Stimulated activated CD4-positive, alpha-beta T cell treated with anti-CD3 and anti-CD28 coated beads, TNF-alpha, amount 100 ng/mL, for 48 hours (primary cell): ENCODE measurements at regions not wholly inside any gene's neighbourhood (a gene's known extent, or its start where the extent isn't known, plus 50 kb on each side); places are given as distances from the start of the nearest gene placed in this dataset.
A peak's percentile ranks its signal among the peaks of the same experiment; 100 is the strongest.

Experiments used
- DNase-seq, 3 donors: peaks; one replicate each; pipeline ENCODE4 v3.0.0-alpha.2; 2020; ENCODE audit warnings: low read depth in 3 of 3

GRCh38 chr3:7913283-7913682, 588.3 kb upstream of the LMCD1 start:
- DNase-seq: no peak

DNA sequence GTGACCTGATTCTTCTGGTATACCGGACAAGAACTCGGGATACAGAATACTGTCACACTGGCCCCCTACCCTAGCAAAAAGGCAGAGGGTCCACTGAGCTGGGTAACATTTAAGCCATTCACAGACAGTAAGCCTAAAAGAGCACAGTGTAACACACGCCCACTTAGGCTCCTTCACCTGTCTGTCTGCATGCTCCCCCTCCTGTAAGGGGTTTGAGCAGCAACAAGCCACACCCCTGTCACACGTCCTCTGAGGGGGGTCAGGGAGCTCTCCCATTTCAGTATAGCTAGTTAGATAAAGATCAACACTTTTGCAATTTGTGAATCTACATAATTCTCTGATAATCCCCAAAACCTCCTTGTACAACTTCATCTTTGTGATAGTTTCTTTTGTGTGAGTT, 586.3 kb upstream of the LMCD1 start:
- no peak for DNase-seq

- peak; percentile 2 to 26 (median 12) for DNase-seq
Measured at GRCh38 chr3:7917443-7918151, 584.0 kb upstream of the LMCD1 start.

- DNase-seq: no peak
Measured at GRCh38 chr3:7920211-7920610, 581.4 kb upstream of the LMCD1 start.

- no peak for DNase-seq
Measured at GRCh38 chr3:7924228-7924627, 577.4 kb upstream of the LMCD1 start.

DNA sequence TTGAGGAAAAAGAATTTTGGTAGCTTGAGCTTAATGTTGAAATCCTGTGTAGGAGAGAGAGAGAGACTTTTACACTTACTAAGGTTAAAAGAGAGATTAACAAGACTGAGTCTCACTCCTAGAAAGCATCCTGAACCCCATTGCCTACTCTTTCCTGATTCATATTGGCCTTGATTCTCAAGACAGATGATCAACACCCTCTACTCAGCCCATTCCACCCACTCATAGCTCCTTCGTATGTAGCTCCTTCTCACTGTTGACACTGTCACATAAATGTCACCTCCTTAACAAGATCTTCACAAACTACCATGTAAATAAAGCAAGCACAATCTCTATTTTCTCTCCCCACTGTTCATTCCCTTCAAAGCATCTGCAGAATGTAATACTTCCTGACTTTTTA, 574.6 kb upstream of the LMCD1 start:
- no peak for DNase-seq

GRCh38 chr3:7927864-7928263, 573.8 kb upstream of the LMCD1 start:
- DNase-seq: no peak

GRCh38 chr3:7929319-7929889, 572.2 kb upstream of the LMCD1 start:
- DNase-seq: no peak

DNA sequence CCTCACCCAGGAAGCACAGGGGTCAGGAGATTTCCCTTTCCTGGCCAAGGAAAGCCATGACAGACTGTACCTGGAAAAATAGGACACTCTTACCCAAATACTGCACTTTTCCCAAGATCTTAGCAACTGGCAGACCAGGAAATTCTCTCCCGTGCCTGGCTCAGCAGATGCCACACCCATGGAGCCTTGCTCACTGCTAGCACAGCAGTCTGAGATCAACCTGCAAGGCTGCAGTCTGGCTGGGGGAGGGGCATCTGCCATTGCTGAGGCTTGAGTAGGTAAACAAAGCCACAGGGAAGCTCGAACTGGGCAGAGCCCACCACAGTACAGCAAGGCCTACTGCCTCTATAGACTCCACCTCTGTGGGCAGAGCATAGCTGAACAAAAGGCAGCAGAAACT, 567.3 kb upstream of the LMCD1 start:
- no peak for DNase-seq

DNA sequence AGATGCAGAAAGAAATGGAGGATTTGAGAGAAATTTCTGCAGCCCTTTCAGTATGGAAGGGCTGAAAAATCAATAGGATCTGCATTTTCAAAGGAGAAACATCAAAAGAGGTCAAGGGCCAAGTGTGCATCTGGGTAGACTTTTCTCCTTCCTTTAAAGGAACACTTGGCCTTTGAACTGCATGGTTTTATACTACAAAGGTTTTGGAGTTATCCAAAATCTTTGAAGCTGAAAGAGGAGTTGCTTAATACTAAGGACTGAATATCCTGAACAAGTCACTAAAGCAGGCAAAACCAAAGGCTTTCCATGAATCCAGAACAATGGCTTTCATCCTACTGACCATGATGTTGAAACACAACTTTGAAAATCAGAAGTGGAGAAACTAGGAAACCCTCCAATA, 553.7 kb upstream of the LMCD1 start:
- no peak for DNase-seq

DNA sequence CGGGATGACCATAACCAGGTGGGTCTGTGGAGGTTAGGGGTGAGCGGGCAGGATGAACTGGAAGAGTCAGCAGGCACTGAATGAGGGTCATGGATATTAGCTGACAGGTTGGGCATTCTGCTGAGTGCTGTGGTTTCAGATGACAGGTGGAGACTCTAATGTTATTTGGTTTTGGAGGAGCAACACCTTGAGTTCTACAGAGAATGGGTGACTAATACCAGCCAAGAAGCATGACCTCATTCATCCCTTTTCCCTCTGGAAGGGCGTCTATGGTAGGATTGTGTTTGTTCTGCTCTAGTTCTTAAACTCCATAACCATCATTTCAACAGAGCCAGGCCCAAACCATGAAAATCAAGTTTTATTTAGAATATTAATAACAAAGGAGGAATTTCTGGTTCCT, 550.7 kb upstream of the LMCD1 start:
- DNase-seq: no peak

GRCh38 chr3:7953449-7954014, 548.1 kb upstream of the LMCD1 start:
- no peak for DNase-seq

DNA sequence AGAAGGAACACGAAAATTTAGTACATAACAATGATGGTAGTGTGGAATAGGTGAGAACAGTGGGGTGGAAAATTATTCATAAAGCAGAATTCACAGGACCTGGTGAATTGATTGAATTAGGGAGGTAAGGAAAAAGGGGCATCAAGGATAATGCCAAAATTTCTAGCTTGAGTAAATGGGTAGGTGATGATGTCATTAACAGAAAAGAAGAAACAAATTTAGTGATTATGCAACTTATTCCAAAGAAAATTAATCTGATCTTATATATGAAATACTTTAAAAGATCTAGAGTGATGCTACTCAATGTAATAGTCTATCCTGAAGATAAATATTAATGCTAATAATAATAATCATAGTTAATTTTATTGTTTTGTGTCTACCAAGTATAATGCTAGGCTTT, 544.6 kb upstream of the LMCD1 start:
- no peak for DNase-seq

DNA sequence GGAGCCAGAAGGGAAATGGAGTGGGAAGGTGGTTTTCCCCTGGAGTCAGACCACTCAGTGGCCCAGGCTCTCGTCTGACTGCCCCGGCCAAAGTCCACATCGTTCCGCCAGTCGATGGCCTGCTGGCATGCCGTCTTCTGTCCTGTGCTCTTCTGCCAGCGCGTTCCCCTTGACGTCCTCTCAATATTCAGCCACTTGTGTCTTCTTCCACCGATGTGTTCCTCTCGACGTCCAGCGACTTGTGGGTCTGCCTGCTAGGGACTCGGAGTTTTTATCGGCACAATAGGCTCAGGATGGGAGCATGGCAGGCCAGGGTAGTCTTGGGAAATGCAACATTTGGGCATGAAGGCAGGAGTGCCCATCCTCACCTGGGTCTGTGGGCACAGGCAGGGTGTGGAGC, 542.5 kb upstream of the LMCD1 start:
- no peak for DNase-seq

GRCh38 chr3:7960601-7961000, 541.0 kb upstream of the LMCD1 start:
- DNase-seq: no peak

DNA sequence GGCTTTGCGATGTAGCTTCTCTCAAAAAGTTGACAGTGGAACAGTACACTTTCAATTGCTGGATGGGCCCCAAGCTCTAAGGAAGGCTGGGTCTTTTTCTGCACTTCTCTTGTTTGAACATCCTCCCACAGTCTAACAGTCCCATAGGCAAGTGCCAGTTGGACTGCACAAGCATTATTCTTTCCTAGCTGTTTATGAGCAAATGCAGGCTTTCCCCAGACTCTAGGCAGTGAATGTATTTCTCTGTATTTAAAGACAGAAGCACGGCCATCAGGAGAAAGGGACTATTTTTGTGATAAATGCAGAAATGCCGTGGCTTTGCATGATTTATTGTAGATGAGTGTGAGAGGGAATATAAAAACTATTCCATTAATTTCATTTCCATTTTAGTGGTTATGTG, 539.3 kb upstream of the LMCD1 start:
- no peak for DNase-seq

DNA sequence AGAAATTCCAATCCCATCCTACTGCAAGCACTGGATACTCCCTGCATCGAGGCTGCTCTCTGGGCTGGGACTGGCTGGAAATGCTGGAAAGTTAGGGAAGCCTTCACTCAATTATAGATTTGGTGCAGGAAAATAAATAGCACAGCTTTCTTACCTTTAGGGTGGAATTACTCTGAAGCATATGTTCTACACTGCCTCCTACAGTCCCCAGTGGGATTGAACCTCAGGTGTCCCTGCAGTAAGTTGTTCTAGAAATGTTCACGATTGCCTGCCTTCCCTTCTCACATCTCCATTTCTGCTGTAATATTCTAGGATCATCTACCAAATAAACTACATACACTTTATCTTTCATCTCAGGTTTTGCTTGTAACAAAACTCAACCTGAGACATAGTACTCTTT, 536.7 kb upstream of the LMCD1 start:
- no peak for DNase-seq

- DNase-seq: no peak
Measured at GRCh38 chr3:7973006-7973405, 528.6 kb upstream of the LMCD1 start.

GRCh38 chr3:7977245-7978086, 524.2 kb upstream of the LMCD1 start:
- DNase-seq: no peak

GRCh38 chr3:7978087-7978422, 523.6 kb upstream of the LMCD1 start:
- no peak for DNase-seq

- DNase-seq: no peak
Measured at GRCh38 chr3:7982126-7982525, 519.5 kb upstream of the LMCD1 start.

- no peak for DNase-seq
Measured at GRCh38 chr3:7999384-7999783, 502.2 kb upstream of the LMCD1 start.

DNA sequence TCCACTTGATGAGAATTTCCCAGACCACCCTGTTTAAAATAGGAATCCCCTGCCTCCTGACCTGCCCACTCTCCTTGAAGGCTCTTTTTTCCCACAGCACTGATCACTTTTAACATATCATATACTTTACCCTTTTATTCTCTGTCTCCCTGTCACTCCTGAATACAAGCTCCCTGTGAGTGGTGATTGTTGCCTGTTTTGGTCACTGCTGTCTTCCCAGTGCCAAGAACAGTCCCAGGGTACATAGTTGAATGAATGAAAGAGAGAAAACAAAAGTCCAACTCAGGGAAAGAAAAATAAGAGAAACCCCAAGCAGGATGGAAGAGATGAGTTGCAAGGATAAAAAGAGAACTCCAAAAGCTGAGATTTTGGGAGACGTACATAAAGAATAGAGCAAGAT, 500.3 kb upstream of the LMCD1 start:
- DNase-seq: no peak
